ENCODE measurements at regions not wholly inside any gene's neighbourhood (a gene's known extent, or its start where the extent isn't known, plus 50 kb on each side); places are given as distances from the start of the nearest gene placed in this dataset.

DNA sequence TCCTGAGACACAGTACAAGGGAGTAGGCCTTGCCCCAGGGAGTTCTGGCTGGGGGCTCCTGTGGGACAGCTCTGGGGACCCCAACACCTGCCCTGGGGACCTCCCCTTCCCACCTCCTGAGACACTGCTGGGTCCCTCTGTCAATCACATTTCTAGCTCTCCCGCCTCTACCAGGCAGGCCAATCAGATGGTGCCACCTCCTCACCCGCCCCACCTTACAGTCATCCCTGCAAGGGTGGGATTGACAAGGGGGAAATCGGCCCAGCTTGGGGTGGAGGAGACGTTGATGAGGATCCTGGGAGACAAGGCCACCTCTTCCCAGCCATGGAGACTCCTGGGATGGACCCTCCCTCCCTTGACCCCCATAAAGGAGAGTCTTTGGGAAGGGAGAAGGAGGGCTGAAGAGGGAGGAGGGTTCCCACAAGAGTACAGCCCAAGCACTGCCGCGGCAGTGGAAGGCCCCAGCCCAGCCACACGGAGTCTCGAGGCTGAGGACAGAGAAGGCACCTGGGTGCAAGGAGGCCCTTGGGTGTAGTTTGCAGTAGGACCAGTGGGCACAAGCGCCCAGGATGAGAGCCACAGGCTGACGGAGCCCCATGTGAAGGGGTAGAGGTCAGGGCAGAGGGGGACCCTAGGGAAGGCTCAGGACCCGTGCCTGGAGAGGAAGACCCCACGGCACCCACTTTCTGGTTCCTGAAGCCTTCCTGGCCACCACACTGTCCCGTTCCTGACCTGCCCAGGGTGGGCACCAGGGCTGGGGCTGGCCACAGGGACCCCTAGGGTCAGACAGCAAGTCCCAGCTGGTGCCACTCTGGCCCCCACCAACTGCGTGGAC, 109.9 kb upstream of the OTOS start:
- peak overlapping the region; percentile 74 for H3K27ac ChIP-seq
- peak; percentile 36 for DNase-seq
- TF ChIP-seq, protein P1, sequence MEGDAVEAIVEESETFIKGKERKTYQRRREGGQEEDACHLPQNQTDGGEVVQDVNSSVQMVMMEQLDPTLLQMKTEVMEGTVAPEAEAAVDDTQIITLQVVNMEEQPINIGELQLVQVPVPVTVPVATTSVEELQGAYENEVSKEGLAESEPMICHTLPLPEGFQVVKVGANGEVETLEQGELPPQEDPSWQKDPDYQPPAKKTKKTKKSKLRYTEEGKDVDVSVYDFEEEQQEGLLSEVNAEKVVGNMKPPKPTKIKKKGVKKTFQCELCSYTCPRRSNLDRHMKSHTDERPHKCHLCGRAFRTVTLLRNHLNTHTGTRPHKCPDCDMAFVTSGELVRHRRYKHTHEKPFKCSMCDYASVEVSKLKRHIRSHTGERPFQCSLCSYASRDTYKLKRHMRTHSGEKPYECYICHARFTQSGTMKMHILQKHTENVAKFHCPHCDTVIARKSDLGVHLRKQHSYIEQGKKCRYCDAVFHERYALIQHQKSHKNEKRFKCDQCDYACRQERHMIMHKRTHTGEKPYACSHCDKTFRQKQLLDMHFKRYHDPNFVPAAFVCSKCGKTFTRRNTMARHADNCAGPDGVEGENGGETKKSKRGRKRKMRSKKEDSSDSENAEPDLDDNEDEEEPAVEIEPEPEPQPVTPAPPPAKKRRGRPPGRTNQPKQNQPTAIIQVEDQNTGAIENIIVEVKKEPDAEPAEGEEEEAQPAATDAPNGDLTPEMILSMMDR (IDR thresholded peaks at IDR 0.05) = no peak
- intact Hi-C loops (cut with DNase I) = no loop called here
- no peaks in the 10 kb centered on the region for H3K36me3 ChIP-seq
- H3K27me3 ChIP-seq (ENCODE audit: low read depth) = no peaks in the 10 kb centered on the region
- peaks cover 26% of the 10 kb centered on the region for H3K4me1 ChIP-seq
- no peaks in the 10 kb centered on the region for H3K9me3 ChIP-seq
- H3K4me3 ChIP-seq = no peak overlapping the region
- ATAC-seq = no peak

DNA sequence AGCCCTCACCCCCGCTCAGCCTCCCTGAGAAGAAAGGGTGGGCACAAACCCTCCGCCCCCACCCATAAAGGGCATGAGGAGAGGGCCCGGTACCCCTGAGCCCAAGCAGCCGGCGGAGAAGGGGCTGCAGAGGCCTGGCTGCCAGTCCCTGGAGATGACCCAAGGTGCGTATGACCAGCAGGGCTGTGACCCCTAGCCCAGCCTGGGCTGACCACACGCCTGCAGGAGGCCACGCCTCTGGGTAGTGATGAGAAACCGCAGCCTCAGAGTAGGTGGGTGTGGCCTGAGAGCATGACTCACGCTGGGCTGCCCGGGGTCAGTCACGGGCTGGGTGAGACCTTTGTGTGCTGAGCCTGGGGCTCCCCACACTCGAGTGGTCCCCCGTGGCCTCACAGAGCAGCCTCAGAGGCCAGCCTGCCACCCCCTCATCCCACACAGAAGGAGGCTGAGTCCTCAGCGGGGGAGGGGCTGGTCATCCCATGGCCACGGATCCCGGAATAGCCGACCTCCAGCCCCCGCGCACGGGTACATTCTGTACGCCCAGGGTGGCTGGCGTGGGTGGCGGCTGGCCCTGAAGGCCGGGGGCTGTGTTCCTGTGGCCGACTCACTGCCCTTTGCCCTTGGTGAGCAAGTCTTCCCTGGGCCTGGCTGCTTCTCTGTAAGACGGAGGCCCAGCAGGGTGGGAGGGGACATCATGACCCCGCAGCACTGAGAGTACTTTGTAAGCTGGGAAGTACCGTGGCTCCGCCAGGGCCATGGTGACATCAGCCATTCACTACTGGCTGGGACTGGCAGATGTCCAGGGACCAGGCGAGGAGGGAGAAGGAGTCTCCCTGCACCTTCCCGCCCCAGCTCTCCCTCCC, 110.8 kb upstream of the OTOS start:
- H3K27ac ChIP-seq = peak overlapping the region; percentile 74
- H3K27me3 ChIP-seq (ENCODE audit: low read depth) = no peaks in the 10 kb centered on the region
- H3K36me3 ChIP-seq = no peaks in the 10 kb centered on the region
- no peaks in the 10 kb centered on the region for H3K9me3 ChIP-seq
- H3K4me3 ChIP-seq = peak overlapping the region; percentile 27
- intact Hi-C loops (cut with DNase I) = no loop called here
- TF ChIP-seq, protein P1 (IDR thresholded peaks at IDR 0.05) = no peak
- DNase-seq = peak; percentile 87
- peak; percentile 91 to 93 for ATAC-seq
- H3K4me1 ChIP-seq = peaks cover 26% of the 10 kb centered on the region

DNA sequence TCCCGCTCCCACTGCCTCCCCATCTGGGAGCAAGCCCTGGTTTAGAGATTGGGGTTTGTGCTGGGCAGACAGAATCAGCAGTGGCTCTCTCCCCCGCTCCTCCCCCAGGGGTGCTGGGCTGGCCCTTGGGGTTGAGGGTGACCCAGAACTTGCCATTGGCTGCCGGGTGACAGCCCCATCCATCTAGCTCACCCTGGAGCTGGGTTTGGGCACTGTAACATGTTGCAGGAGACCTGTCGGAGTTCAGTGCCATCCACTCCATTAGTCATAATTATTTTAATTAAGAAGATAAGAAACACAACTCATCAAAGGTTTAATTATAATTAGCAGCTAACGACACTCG, 111.4 kb upstream of the OTOS start:
- no peak overlapping the region for H3K4me3 ChIP-seq
- H3K27ac ChIP-seq = peak overlapping the region; percentile 74
- no peaks in the 10 kb centered on the region for H3K27me3 ChIP-seq (ENCODE audit: low read depth)
- H3K9me3 ChIP-seq = no peaks in the 10 kb centered on the region
- no peaks in the 10 kb centered on the region for H3K36me3 ChIP-seq
- TF ChIP-seq, protein P1 (IDR thresholded peaks at IDR 0.05) = no peak
- ATAC-seq = no peak
- DNase-seq = no peak
- H3K4me1 ChIP-seq = peaks cover 26% of the 10 kb centered on the region
- intact Hi-C loops (cut with DNase I) = no loop called here

DNA sequence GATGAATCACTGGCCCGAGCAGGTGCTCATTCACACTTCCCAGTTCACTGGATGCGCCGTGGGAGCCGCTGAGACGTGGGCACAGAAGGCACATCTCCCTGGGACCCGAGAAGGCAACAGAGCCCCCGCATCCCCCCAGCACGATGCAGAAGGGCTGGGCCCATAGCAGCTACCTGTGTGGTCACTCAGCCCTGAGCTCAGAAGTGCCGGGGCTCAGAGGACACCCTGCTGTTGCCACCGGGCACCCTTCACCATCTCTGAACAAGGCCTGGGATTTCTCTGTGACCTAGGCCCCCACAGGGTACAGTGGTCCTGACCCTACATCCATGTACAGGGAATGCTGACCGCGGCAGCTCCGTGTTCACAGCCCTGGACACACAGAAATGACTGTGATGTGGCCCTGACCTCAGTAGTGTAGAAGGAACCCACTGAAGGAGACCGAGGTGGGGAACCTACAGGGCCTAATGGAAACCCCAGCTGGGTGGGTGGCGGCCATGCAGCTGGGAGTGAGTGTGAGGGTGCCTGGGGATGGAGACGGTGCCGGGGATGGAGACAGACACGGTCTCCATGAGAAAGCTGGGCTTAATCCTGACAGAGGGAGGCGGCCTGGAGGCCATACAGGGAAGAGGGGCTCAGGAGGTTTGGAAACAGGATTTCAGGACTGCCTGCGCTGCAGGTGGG, 111.9 kb upstream of the OTOS start:
- H3K4me1 ChIP-seq = peaks cover 26% of the 10 kb centered on the region
- no peaks in the 10 kb centered on the region for H3K9me3 ChIP-seq
- peak overlapping the region; percentile 74 for H3K27ac ChIP-seq
- H3K4me3 ChIP-seq = no peak overlapping the region
- ATAC-seq (no peak), DNase-seq (peak; percentile 44)
- no peaks in the 10 kb centered on the region for H3K27me3 ChIP-seq (ENCODE audit: low read depth)
- intact Hi-C loops (cut with DNase I) = no loop called here
- TF ChIP-seq, protein P1 (IDR thresholded peaks at IDR 0.05) = no peak
- no peaks in the 10 kb centered on the region for H3K36me3 ChIP-seq

DNA sequence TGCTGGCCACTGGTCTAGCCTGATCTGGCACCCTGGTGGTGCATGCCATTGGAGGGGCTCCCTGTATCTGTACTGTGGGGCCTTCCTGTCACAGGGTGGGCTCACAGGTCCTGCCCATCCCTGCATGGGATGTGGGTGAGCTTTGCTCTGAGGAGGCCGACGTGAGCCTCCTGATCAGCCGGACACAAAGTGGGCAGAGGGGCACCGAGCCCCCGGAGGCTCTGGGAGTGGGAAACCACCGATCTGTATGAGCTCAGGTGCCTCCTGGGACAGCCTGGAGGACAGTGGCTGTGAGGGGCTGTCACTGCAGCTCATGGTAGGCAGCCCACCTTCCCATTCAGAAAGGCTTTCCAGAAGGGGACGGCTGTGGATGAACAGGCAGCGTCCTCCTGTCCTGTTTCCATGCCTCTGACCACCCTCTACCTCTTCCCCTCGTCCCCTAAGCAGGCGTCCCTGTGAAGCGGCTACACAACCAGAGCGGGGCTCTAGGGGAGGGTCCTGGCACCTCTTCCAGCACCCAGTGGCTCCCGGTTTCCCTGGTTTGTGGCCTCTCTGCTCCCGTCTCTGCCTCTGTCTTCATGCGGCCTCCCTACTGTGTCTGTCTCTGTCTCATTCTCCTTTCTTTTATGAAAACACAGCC, 112.5 kb upstream of the OTOS start:
- H3K9me3 ChIP-seq = no peaks in the 10 kb centered on the region
- no peaks in the 10 kb centered on the region for H3K36me3 ChIP-seq
- H3K27ac ChIP-seq = no peak overlapping the region
- ATAC-seq = no peak
- DNase-seq = peak; percentile 27
- H3K4me3 ChIP-seq = no peak overlapping the region
- H3K4me1 ChIP-seq = peaks cover 26% of the 10 kb centered on the region
- TF ChIP-seq, protein P1 (IDR thresholded peaks at IDR 0.05) = no peak
- intact Hi-C loops (cut with DNase I) = no loop called here
- H3K27me3 ChIP-seq (ENCODE audit: low read depth) = no peaks in the 10 kb centered on the region

Data from lower lobe of right lung (tissue), 2 donors.